EL (cell line): ENCODE measurements at regions not wholly inside any gene's neighbourhood (a gene's known extent, or its start where the extent isn't known, plus 50 kb on each side); places are given as distances from the start of the nearest gene placed in this dataset.

Experiments
- DNase-seq: peaks from one replicate; pipeline ENCODE4 v3.0.0-alpha.2; 2016

DNA sequence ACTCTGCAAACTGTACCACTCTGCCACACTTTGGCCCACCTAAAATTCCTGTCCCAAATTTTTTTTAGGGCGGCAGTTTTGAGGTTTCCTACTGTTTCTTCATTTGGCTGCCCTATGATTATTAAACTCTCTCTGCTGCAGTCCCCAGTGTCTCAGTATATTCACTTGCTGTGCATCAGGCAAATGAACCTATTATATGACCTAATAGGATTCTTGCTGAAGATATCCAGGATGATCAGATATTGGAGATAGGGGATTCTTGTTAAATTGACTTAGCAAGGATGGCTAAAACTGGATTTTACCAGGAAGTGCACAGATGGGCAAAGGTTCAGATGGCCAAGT, 410.8 kb upstream of the DDI1 start:
- DNase-seq, result no peak

- no peak for DNase-seq
Observed at GRCh38 chr11:103628121-103628520, 408.3 kb upstream of the DDI1 start.

DNA sequence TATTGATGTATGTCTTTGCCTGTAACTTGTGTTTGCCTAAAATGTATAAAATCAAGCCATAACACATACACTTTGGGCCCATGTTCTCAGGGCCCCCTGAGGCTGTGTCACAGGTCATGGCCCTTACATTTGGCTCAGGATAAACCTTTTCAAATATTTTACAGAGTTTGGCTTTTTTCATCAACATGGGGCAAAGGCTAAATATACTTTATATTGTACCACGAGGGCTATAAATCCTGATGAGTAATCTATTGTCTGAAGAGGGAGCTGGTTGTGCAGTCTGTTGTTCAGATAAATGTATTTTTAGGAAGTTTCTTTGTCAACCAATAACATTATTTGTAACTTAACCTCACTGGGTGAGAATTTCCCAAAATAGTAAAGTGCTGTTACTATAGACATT, 404.6 kb upstream of the DDI1 start:
- peak; percentile 43 for DNase-seq

- DNase-seq, result peak; percentile 89
Observed at GRCh38 chr11:103633068-103633788, 403.2 kb upstream of the DDI1 start.

- no peak for DNase-seq
Observed at GRCh38 chr11:103633819-103634590, 402.4 kb upstream of the DDI1 start.

DNA sequence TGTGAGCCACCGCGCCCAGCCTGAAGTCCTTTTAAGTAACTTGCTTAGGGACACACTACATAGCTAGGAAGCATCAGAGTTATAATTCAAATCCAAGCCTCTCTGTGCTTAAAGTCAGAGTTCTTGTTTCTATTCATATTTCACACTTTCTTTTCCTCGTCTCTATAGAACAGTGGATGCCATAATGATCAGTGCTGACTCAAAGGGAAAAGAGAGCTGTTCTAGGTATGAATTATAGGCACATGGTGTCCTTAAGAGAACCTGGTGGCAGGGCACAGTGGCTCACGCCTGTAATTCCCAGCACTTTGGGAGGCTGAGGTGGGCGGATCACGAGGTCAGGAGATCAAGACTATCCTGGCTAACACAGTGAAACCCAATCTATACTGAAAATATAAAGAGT, 400.2 kb upstream of the DDI1 start:
- DNase-seq, result no peak

DNA sequence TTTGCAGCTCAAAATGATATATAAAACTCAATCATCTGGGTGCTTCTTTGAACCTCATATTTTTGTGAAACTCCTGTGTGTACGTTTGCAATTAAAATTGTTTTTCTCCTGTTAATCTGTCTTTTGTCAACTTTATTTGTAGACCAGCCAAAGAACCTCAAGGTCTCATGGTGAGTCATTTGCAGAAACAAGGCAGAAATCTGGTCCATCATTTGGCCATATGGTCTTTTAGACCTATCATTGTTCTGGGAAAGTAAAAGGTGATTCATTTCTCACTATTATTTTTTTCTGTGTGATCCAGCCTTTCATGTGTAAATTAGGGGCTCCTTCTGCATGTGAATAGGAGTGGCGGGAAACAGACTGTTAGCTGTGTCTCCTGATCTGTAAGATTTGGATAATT, 399.1 kb upstream of the DDI1 start:
- DNase-seq, result peak; percentile 38

DNA sequence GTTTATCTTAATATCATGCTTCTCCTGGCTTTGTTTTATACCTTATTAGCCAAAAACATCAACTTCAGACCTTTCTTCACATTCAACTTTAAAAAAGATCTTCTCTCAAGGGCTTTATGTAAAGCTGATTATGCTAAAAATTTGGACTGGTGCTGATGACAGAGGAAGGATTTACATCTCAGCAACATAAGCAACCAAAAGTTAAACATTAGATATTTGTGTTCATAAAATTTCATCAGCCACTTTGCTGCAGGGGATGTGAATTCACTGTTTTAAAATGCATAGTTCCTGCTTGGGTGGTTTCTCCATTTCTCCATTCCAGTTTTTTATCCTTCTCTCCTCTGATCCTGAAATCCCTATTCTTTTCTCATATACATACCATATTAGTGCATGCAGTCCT, 398.6 kb upstream of the DDI1 start:
- no peak for DNase-seq

DNA sequence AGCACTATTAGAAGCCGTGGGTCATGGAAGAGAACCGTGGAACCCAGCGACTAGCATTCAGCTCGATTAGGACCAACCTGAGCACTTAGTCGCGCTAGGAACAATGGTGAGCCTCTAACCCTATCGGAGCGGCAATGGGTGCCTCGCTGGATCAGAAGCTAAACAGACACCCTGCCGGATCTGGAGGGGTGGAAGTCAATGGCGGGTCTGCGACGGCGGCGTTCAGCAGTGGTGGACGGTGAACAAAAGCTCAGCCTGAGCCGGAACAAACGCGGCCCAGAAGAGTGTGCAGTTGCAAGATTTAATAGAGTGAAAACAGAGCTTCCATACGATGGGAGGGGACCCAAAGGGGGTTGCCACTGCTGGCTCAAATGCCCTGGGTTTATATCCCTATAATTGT, 391.8 kb upstream of the DDI1 start:
- no peak for DNase-seq

- no peak for DNase-seq
Observed at GRCh38 chr11:103648054-103648453, 388.4 kb upstream of the DDI1 start.

DNA sequence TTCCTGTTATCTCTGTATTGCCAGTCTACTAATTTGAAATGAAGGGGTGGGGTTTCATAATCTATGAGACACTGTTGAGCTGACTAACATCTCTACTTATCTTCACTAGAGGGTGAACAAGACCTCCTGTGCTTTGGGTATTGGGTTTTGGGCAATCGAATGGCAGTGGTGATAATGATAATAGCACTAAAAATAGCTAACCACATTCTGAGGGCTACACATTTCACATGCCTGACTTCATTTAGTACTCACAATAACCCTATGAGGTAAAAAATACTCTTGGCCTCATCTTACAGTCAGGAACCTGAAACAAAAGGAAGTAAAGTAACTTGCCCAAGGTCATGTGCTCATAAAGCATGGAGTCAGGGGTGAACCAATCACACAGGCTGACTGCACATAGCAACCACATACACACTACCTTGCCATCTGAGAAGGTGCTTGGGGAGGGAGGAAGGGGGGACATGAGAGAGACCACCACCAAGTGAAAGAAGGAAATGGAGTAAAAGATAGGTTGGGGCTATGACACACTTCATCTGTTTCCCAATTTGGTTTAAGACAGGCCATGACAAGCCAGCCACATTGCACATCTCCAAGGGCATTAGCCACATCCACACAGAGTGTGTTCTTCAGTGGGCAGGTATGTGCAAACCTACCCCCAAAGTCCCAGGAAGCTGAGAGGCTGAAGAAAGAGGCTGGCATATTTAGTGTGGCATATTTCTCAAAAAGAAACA, 387.6 kb upstream of the DDI1 start:
- no peak for DNase-seq

- DNase-seq, result no peak
Observed at GRCh38 chr11:103649401-103649895, 387.0 kb upstream of the DDI1 start.

- no peak for DNase-seq
Observed at GRCh38 chr11:103650330-103650729, 386.1 kb upstream of the DDI1 start.

- DNase-seq, result no peak
Observed at GRCh38 chr11:103651341-103651998, 385.0 kb upstream of the DDI1 start.

GRCh38 chr11:103652013-103652412, 384.4 kb upstream of the DDI1 start:
- DNase-seq, result peak; percentile 81

GRCh38 chr11:103656382-103656781, 380.1 kb upstream of the DDI1 start:
- no peak for DNase-seq

- DNase-seq, result peak; percentile 31
Observed at GRCh38 chr11:103659206-103659618, 377.2 kb upstream of the DDI1 start.

GRCh38 chr11:103659743-103660142, 376.7 kb upstream of the DDI1 start:
- no peak for DNase-seq

- DNase-seq, result no peak
Observed at GRCh38 chr11:103661185-103661584, 375.3 kb upstream of the DDI1 start.

- DNase-seq, result no peak
Observed at GRCh38 chr11:103661991-103662390, 374.4 kb upstream of the DDI1 start.

- DNase-seq, result no peak
Observed at GRCh38 chr11:103662880-103663279, 373.6 kb upstream of the DDI1 start.

GRCh38 chr11:103668859-103669258, 367.6 kb upstream of the DDI1 start:
- DNase-seq, result no peak

GRCh38 chr11:103671143-103671651, 365.2 kb upstream of the DDI1 start:
- no peak for DNase-seq
